ENCODE measurements at regions not wholly inside any gene's neighbourhood (a gene's known extent, or its start where the extent isn't known, plus 50 kb on each side); places are given as distances from the start of the nearest gene placed in this dataset.

DNA sequence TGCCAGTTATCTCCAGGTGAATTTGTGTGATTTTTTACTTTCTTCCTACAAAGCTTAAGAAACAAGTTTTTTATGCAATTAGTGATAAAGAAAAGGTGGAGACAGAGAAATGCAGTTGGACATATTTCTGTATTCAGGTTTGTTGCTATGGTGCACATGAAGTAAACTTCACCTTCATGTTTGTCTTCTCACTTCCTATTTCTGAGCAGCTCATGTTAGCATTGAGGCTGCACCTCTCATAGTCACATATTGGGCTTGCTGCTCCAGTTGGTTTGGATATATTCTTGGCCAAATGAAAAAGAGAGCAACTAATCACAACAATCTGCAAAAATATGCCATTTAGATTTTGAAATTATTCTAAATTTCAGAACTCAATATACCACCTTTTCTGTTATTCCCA, 475.6 kb upstream of the ZWINT start:
- TF ChIP-seq RAD21 (IDR thresholded peaks at IDR 0.05; ENCODE audit: low read length), result no peak
- no peak for TF ChIP-seq TEAD4 (IDR thresholded peaks at IDR 0.05; ENCODE audit: borderline replicate concordance, insufficient read depth)
- TF ChIP-seq, protein P1, sequence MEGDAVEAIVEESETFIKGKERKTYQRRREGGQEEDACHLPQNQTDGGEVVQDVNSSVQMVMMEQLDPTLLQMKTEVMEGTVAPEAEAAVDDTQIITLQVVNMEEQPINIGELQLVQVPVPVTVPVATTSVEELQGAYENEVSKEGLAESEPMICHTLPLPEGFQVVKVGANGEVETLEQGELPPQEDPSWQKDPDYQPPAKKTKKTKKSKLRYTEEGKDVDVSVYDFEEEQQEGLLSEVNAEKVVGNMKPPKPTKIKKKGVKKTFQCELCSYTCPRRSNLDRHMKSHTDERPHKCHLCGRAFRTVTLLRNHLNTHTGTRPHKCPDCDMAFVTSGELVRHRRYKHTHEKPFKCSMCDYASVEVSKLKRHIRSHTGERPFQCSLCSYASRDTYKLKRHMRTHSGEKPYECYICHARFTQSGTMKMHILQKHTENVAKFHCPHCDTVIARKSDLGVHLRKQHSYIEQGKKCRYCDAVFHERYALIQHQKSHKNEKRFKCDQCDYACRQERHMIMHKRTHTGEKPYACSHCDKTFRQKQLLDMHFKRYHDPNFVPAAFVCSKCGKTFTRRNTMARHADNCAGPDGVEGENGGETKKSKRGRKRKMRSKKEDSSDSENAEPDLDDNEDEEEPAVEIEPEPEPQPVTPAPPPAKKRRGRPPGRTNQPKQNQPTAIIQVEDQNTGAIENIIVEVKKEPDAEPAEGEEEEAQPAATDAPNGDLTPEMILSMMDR (IDR thresholded peaks at IDR 0.05), result no peak
- TF ChIP-seq, protein P2, sequence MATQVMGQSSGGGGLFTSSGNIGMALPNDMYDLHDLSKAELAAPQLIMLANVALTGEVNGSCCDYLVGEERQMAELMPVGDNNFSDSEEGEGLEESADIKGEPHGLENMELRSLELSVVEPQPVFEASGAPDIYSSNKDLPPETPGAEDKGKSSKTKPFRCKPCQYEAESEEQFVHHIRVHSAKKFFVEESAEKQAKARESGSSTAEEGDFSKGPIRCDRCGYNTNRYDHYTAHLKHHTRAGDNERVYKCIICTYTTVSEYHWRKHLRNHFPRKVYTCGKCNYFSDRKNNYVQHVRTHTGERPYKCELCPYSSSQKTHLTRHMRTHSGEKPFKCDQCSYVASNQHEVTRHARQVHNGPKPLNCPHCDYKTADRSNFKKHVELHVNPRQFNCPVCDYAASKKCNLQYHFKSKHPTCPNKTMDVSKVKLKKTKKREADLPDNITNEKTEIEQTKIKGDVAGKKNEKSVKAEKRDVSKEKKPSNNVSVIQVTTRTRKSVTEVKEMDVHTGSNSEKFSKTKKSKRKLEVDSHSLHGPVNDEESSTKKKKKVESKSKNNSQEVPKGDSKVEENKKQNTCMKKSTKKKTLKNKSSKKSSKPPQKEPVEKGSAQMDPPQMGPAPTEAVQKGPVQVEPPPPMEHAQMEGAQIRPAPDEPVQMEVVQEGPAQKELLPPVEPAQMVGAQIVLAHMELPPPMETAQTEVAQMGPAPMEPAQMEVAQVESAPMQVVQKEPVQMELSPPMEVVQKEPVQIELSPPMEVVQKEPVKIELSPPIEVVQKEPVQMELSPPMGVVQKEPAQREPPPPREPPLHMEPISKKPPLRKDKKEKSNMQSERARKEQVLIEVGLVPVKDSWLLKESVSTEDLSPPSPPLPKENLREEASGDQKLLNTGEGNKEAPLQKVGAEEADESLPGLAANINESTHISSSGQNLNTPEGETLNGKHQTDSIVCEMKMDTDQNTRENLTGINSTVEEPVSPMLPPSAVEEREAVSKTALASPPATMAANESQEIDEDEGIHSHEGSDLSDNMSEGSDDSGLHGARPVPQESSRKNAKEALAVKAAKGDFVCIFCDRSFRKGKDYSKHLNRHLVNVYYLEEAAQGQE (IDR thresholded peaks at IDR 0.05; ENCODE audit: low read depth, low read length), result no peak
- TF ChIP-seq MXI1 (IDR thresholded peaks at IDR 0.05; ENCODE audit: low read depth, low read length), result no peak
